WTC11 (cell line): ENCODE measurements at regions not wholly inside any gene's neighbourhood (a gene's known extent, or its start where the extent isn't known, plus 50 kb on each side); places are given as distances from the start of the nearest gene placed in this dataset.

Experiments
- CREB1 ChIP-seq: sonication (generic); formaldehyde crosslinking; IDR thresholded peaks from 2 replicates; pipeline ENCODE4 v1.8.0; 2023; ENCODE audit warnings: mild to moderate bottlenecking, missing genetic modification reagents
- ELF4 ChIP-seq: sonication (generic); formaldehyde crosslinking; IDR thresholded peaks from 2 replicates; pipeline ENCODE4 v1.8.1; 2022; ENCODE audit warnings: low read depth, mild to moderate bottlenecking, moderate library complexity, missing genetic modification reagents
- MAX ChIP-seq: sonication (generic); formaldehyde crosslinking; IDR thresholded peaks from 2 replicates; pipeline ENCODE4 v1.8.0; 2022; ENCODE audit warnings: mild to moderate bottlenecking, missing genetic modification reagents
- RELA ChIP-seq: sonication (generic); formaldehyde crosslinking; IDR thresholded peaks from 2 replicates; pipeline ENCODE4 v1.8.1; 2022; ENCODE audit warnings: missing genetic modification reagents, mild to moderate bottlenecking, borderline replicate concordance
- ZNF423 ChIP-seq: fragments of 250-450 bp; sonication (Bioruptor Pico); IDR thresholded peaks from 2 replicates; pipeline ENCODE4 v2.1.2; 2022; ENCODE audit warnings: mild to moderate bottlenecking, moderate library complexity
- TF ChIP-seq, protein P1 (sequence below): fragments of 200-600 bp; IDR thresholded peaks from 2 replicates; pipeline ENCODE4 v1.8.0; 2022; ENCODE audit warnings: antibody characterized with exemption

DNA sequence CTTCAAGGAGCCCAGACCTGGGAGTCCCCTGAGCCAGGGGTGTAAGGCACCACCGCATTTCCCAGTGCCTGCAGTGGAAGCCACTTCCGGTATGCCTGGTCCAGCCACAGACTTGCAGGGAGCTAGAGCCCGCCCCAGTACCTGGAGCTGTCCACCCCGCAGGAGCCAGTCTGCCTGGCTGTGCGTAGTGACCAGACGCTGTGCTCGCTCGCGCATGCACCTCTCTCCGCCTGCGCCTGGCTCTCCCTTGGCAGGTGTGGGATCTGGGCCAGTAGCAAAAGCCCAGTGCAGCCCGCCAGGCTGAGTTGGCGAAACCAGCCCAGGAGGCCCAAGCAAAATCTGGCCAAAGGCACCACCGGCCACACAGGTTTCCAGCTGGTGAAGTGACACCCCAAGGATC lies 973.7 kb upstream of the AGA start:
- TF ChIP-seq, protein P1, sequence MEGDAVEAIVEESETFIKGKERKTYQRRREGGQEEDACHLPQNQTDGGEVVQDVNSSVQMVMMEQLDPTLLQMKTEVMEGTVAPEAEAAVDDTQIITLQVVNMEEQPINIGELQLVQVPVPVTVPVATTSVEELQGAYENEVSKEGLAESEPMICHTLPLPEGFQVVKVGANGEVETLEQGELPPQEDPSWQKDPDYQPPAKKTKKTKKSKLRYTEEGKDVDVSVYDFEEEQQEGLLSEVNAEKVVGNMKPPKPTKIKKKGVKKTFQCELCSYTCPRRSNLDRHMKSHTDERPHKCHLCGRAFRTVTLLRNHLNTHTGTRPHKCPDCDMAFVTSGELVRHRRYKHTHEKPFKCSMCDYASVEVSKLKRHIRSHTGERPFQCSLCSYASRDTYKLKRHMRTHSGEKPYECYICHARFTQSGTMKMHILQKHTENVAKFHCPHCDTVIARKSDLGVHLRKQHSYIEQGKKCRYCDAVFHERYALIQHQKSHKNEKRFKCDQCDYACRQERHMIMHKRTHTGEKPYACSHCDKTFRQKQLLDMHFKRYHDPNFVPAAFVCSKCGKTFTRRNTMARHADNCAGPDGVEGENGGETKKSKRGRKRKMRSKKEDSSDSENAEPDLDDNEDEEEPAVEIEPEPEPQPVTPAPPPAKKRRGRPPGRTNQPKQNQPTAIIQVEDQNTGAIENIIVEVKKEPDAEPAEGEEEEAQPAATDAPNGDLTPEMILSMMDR: no peak
- no peak for TF ChIP-seq CREB1 (CRISPR knock-in tag)
- TF ChIP-seq ZNF423: no peak
- no peak for TF ChIP-seq ELF4 (CRISPR knock-in tag)
- TF ChIP-seq MAX (CRISPR knock-in tag): no peak
- TF ChIP-seq RELA (CRISPR knock-in tag): no peak
